Medulla oblongata (tissue), 1 donor: ENCODE measurements at regions not wholly inside any gene's neighbourhood (a gene's known extent, or its start where the extent isn't known, plus 50 kb on each side); places are given as distances from the start of the nearest gene placed in this dataset.

ENCODE experiments used
- DNase-seq: peaks from one replicate; pipeline ENCODE4 v3.0.0-alpha.2; 2015; ENCODE audit errors: extremely low spot score

GRCh38 chrX:145178268-145178667, 69.0 kb upstream of the SPANXN1 start:
- no peak for DNase-seq

GRCh38 chrX:145190801-145191389, 56.4 kb upstream of the SPANXN1 start:
- peak; percentile 11 for DNase-seq
